MM.1S (cell line): ENCODE measurements at regions not wholly inside any gene's neighbourhood (a gene's known extent, or its start where the extent isn't known, plus 50 kb on each side); places are given as distances from the start of the nearest gene placed in this dataset.

Experiments
- CTCF ChIP-seq: fragments of 300-600 bp; sonication (generic); IDR thresholded peaks from 2 replicates; pipeline ENCODE4 v1.5.1; 2016; ENCODE audit warnings: antibody characterized with exemption, low read length, mixed read lengths
- EZH2 ChIP-seq: fragments of 300-600 bp; sonication (generic); optimal IDR thresholded peaks from 2 replicates; pipeline ENCODE3; 2017; ENCODE audit warnings: low read depth, mild to moderate bottlenecking, antibody characterized with exemption, low read length, mixed read lengths
- EZH2phosphoT487 ChIP-seq: fragments of 300-600 bp; sonication (generic); IDR thresholded peaks from 2 replicates; pipeline ENCODE4 v1.6.1; 2018; ENCODE audit warnings: antibody characterized with exemption, low read length

DNA sequence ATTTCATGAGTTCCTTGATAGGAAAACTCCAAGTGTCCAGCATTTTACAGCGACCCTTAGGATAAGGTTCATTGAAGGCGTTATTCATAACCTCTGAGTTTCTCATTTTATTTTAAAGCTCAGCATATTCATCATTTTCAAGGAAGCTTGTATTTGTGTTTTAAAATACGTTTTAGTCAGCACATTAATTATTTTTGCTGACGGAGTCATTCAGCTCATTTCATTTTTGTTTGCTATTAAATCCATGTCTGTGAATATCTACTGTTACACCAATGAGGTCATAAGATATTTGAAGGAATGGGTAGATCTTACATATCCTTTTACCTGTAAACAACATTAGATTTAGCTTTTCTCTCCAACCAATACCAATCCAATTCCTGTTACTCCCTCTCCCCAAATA lies 1766.3 kb upstream of the PCDH10 start:
- TF ChIP-seq EZH2phosphoT487 (no peak), EZH2 (no peak), CTCF (no peak)
